H9 (cell line): ENCODE measurements at regions not wholly inside any gene's neighbourhood (a gene's known extent, or its start where the extent isn't known, plus 50 kb on each side); places are given as distances from the start of the nearest gene placed in this dataset.

Experiments
- DNase-seq: peaks from one replicate; pipeline ENCODE4 v3.0.0-alpha.2; 2017
- H2AFZ ChIP-seq: one replicate; pipeline ENCODE4 v1.6.1; 2013; ENCODE audit warnings: mild to moderate bottlenecking, low read length, control low read depth, moderate library complexity
- H2AK5ac ChIP-seq: 2 replicates; pipeline ENCODE4 v1.6.1; 2013; ENCODE audit warnings: low read length, control low read depth, mixed read lengths; ENCODE audit not compliant: insufficient read length
- H2BK120ac ChIP-seq: one replicate; pipeline ENCODE4 v1.6.1; 2013; ENCODE audit warnings: low read depth, mild to moderate bottlenecking, low read length, control low read depth, inconsistent platforms; ENCODE audit not compliant: poor library complexity, severe bottlenecking
- H2BK12ac ChIP-seq: 2 replicates; pipeline ENCODE4 v1.6.1; 2013; ENCODE audit warnings: low read length, control low read depth, mixed read lengths, low read depth; ENCODE audit not compliant: insufficient read length
- H2BK15ac ChIP-seq: 2 replicates; pipeline ENCODE4 v1.6.1; 2013; ENCODE audit warnings: low read depth, low read length, control low read depth
- H2BK20ac ChIP-seq: one replicate; pipeline ENCODE4 v1.6.1; 2013; ENCODE audit warnings: low read depth, mild to moderate bottlenecking, low read length, control low read depth, inconsistent platforms; ENCODE audit not compliant: poor library complexity, severe bottlenecking
- H2BK5ac ChIP-seq: 2 replicates; pipeline ENCODE4 v1.6.1; 2013; ENCODE audit warnings: low read length, control low read depth, mixed read lengths; ENCODE audit not compliant: insufficient read length
- H3K14ac ChIP-seq: 2 replicates; pipeline ENCODE4 v1.6.1; 2013; ENCODE audit warnings: low read length, control low read depth; ENCODE audit not compliant: insufficient read depth
- H3K18ac ChIP-seq: 2 replicates; pipeline ENCODE4 v1.6.1; 2013; ENCODE audit warnings: low read depth, mild to moderate bottlenecking, mixed read lengths, low read length, control low read depth; ENCODE audit not compliant: insufficient read length
- H3K23ac ChIP-seq: 2 replicates; pipeline ENCODE4 v1.6.1; 2013; ENCODE audit warnings: low read length, control low read depth, mixed read lengths, low read depth; ENCODE audit not compliant: insufficient read length
- H3K23me2 ChIP-seq: 2 replicates; pipeline ENCODE4 v1.6.1; 2013; ENCODE audit warnings: low read depth, mild to moderate bottlenecking, mixed read lengths, low read length, control low read depth; ENCODE audit not compliant: insufficient read length, poor library complexity, severe bottlenecking
- H3K27ac ChIP-seq: 2 replicates; pipeline ENCODE4 v1.5.1; 2013; ENCODE audit warnings: low read length, control low read depth, mixed read lengths, low read depth; ENCODE audit not compliant: insufficient read length
- H3K27me3 ChIP-seq: 2 replicates; pipeline ENCODE4 v1.6.1; 2013; ENCODE audit warnings: low read length, control low read depth, inconsistent platforms; ENCODE audit not compliant: insufficient read depth
- H3K4ac ChIP-seq: 2 replicates; pipeline ENCODE4 v1.6.1; 2013; ENCODE audit warnings: low read depth, mild to moderate bottlenecking, control low read depth, inconsistent platforms, low read length, moderate library complexity
- H3K4me1 ChIP-seq: 2 replicates; pipeline ENCODE4 v1.6.1; 2013; ENCODE audit warnings: low read length, control low read depth, inconsistent platforms; ENCODE audit not compliant: insufficient read depth
- H3K4me2 ChIP-seq: 2 replicates; pipeline ENCODE4 v1.6.1; 2013; ENCODE audit warnings: low read length, control low read depth, mixed read lengths; ENCODE audit not compliant: insufficient read length, insufficient read depth
- H3K56ac ChIP-seq: 2 replicates; pipeline ENCODE4 v1.6.1; 2013; ENCODE audit warnings: low read depth, mild to moderate bottlenecking, mixed read lengths, low read length, control low read depth; ENCODE audit not compliant: insufficient read length
- H3K79me1 ChIP-seq: 2 replicates; pipeline ENCODE4 v1.6.1; 2013; ENCODE audit warnings: low read depth, mild to moderate bottlenecking, moderate library complexity, low read length, control low read depth, inconsistent platforms; ENCODE audit not compliant: insufficient read depth, poor library complexity, severe bottlenecking
- H3K79me2 ChIP-seq: 2 replicates; pipeline ENCODE4 v1.6.1; 2013; ENCODE audit warnings: low read length, control low read depth, inconsistent platforms; ENCODE audit not compliant: insufficient read depth
- H3K9ac ChIP-seq: 2 replicates; pipeline ENCODE4 v1.6.1; 2013; ENCODE audit warnings: low read length, control low read depth, mixed read lengths; ENCODE audit not compliant: insufficient read length; ENCODE audit errors: extremely low read depth
- H3K9me3 ChIP-seq: one replicate; pipeline ENCODE4 v1.6.1; 2013; ENCODE audit warnings: low read depth, low read length, inconsistent platforms; ENCODE audit not compliant: control insufficient read depth
- H3T11ph ChIP-seq: one replicate; pipeline ENCODE4 v1.6.1; 2013; ENCODE audit warnings: mild to moderate bottlenecking, low read length, control low read depth, inconsistent platforms
- H4K20me1 ChIP-seq: one replicate; pipeline ENCODE4 v1.6.1; 2013; ENCODE audit not compliant: control insufficient read depth, insufficient read length, insufficient read depth
- H4K5ac ChIP-seq: 2 replicates; pipeline ENCODE4 v1.6.1; 2013; ENCODE audit warnings: low read depth, mild to moderate bottlenecking, mixed read lengths, low read length, control low read depth; ENCODE audit not compliant: insufficient read length
- H4K8ac ChIP-seq: replicated peaks from 2 replicates; pipeline ENCODE4 v1.6.1; 2013; ENCODE audit warnings: low read length, control low read depth, mixed read lengths, low read depth; ENCODE audit not compliant: insufficient read length
- H4K91ac ChIP-seq: 2 replicates; pipeline ENCODE4 v1.6.1; 2013; ENCODE audit warnings: low read depth, mild to moderate bottlenecking, moderate library complexity, mixed read lengths, low read length, control low read depth; ENCODE audit not compliant: insufficient read length
- H3K27ac Mint-ChIP-seq, 3 experiments: 2 replicates in 2 of 3; 3 replicates in 1 of 3; pipeline ENCODE4 v1.8.0; 2020 to 2021; ENCODE audit warnings: mixed read lengths in 3 of 3, mild to moderate bottlenecking in 1 of 3, moderate library complexity in 1 of 3
- H3K27me3 Mint-ChIP-seq: 2 replicates; pipeline ENCODE4 v1.8.0; 2021; ENCODE audit warnings: low read depth, mild to moderate bottlenecking, moderate library complexity, mixed read lengths
- H3K36me3 Mint-ChIP-seq, 3 experiments: 2 replicates in 2 of 3; 3 replicates in 1 of 3; pipeline ENCODE4 v1.8.0; 2020 to 2021; ENCODE audit warnings: low read depth in 3 of 3, mixed read lengths in 3 of 3; ENCODE audit not compliant: insufficient read depth in 1 of 3
- H3K4me1 Mint-ChIP-seq, 2 experiments: 2 replicates each; pipeline ENCODE4 v1.8.0; 2020; ENCODE audit warnings: mixed read lengths in 2 of 2
- H3K4me3 Mint-ChIP-seq, 2 experiments: 2 replicates in 1 of 2; 3 replicates in 1 of 2; pipeline ENCODE4 v1.8.0; 2020 to 2021; ENCODE audit warnings: mild to moderate bottlenecking in 2 of 2, mixed read lengths in 2 of 2, moderate library complexity in 1 of 2
- H3K9me3 Mint-ChIP-seq, 2 experiments: 2 replicates in 1 of 2; 3 replicates in 1 of 2; pipeline ENCODE4 v1.8.0; 2020; ENCODE audit warnings: mild to moderate bottlenecking in 2 of 2, mixed read lengths in 2 of 2, moderate library complexity in 1 of 2
- CTCF ChIP-seq: fragments of 200-600 bp; sonication (generic); conservative IDR thresholded peaks from 3 replicates; pipeline ENCODE4 v1.8.0; 2021; ENCODE audit warnings: antibody characterized with exemption, mild to moderate bottlenecking
- WGBS: extraction: QIAGEN DNeasy Blood & Tissue Kit; methylation state at CpG from one replicate; pipeline ENCODE4 v1.1.7; 2013; ENCODE audit warnings: missing lambda C conversion rate, low lambda C conversion rate, mixed read lengths; ENCODE audit not compliant: insufficient read length; ENCODE audit errors: extremely low coverage; 5-methylcytosine and 5-hydroxymethylcytosine counted together

DNA sequence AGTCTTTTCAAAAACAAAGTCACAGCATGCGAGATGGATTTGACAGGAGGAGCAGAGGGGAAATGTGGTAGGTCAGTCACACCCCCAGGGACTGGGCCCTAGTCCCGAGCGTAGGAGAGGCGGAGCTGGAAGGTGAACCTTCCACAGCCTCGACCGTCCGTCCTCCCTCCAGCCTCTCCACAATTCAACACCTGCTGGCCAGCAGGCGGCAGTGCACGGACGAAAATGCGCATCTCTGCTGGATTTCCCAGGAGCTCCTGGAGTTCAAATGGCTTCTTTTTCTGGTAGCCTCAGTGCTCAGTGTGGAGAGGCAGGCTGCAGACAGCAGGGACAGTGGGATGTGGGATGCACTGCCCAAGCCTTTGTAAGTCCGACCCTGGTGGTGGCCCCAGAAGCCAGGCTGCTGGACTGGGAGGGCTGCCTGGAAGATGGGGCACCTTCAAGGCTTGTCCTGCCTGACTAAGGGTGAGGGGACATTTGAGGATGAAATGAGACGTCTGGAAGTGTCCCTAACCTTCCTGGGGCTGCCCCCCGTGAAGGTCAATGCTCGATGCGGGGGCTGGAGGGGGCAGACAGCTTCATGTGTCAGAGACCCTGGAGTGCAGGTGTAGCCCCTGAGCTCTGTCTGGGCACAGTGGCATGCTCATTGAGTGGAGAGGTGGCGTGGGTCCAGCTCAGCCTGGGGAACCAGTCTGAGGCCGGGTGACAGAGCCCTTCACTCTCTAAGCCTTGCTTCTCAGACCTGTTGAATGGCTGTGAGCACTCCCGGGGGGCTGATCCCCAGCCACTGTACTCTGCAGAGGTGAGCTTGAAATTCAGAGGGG, 189.5 kb downstream of the TFCP2L1 start:
- DNase-seq, result peak; percentile 90
- H3K36me3 Mint-ChIP-seq, result peaks cover 0 to 3% (median 3%) of the 10 kb centered on the region in 3 experiments; a peak in 3 of 7 replicates

More for the DNA sequence above, 189.5 kb downstream of the TFCP2L1 start:
- no peaks in the 10 kb centered on the region for H3K9me3 ChIP-seq
- no peak overlapping the region for H2BK15ac ChIP-seq
- no peak overlapping the region for H3K18ac ChIP-seq
- peaks cover 8 to 18% of the 10 kb centered on the region in 2 experiments; a peak in 4 of 5 replicates for H3K9me3 Mint-ChIP-seq
- H2BK120ac ChIP-seq, result no peak overlapping the region
- H3K27ac ChIP-seq, result no peak overlapping the region
- peaks cover 0 to 10% of the 10 kb centered on the region in 2 experiments; a peak in 2 of 4 replicates for H3K4me1 Mint-ChIP-seq
- H3K27me3 Mint-ChIP-seq, result peaks cover 30% of the 10 kb centered on the region
- no peak overlapping the region for H2AK5ac ChIP-seq
- WGBS, result no CpG with 5 or more reads among the region's 19 CpGs
- H3K9ac ChIP-seq, result no peak overlapping the region
- H4K91ac ChIP-seq, result no peak overlapping the region
- no peak overlapping the region for H3K56ac ChIP-seq
- H4K5ac ChIP-seq, result no peak overlapping the region
- no peaks in the 10 kb centered on the region for H3K79me1 ChIP-seq
- no peaks in the 10 kb centered on the region for H3K23me2 ChIP-seq
- H3K79me2 ChIP-seq, result no peaks in the 10 kb centered on the region
- no peak overlapping the region for H3K4me2 ChIP-seq
- no peaks in the 10 kb centered on the region for H3K27me3 ChIP-seq
- no peak overlapping the region for H3K27ac Mint-ChIP-seq
- H3T11ph ChIP-seq, result no peak overlapping the region
- no peak overlapping the region for H2BK12ac ChIP-seq
- no peak overlapping the region for H4K8ac ChIP-seq
- no peak overlapping the region for H2BK20ac ChIP-seq
- no peak overlapping the region for H3K4me3 Mint-ChIP-seq
- H3K23ac ChIP-seq, result no peak overlapping the region
- H3K4me1 ChIP-seq, result no peaks in the 10 kb centered on the region
- H2AFZ ChIP-seq, result no peak overlapping the region
- H3K14ac ChIP-seq, result no peak overlapping the region
- H4K20me1 ChIP-seq, result no peaks in the 10 kb centered on the region
- TF ChIP-seq CTCF, result peak; percentile 86
- no peak overlapping the region for H3K4ac ChIP-seq
- H2BK5ac ChIP-seq, result no peak overlapping the region
